Right renal pelvis (tissue), 4 donors: ENCODE measurements at regions not wholly inside any gene's neighbourhood (a gene's known extent, or its start where the extent isn't known, plus 50 kb on each side); places are given as distances from the start of the nearest gene placed in this dataset.

ENCODE experiments used
- DNase-seq, 4 donors: peaks; one replicate each; pipeline ENCODE4 v3.0.0-alpha.2; 2013; ENCODE audit warnings: low read depth in 4 of 4, low spot score in 3 of 4, missing footprints in 1 of 4

GRCh38 chr18:65567372-65567771 lies 183.4 kb upstream of the CDH7 start:
- peak in 3 of 4 donors; percentile 3 to 15 (median 3) for DNase-seq

- DNase-seq = no peak
Measured at GRCh38 chr18:65548316-65548715, 202.5 kb upstream of the CDH7 start.

- no peak for DNase-seq
Measured at GRCh38 chr18:65547046-65547445, 203.8 kb upstream of the CDH7 start.

- no peak for DNase-seq
Measured at GRCh38 chr18:65544701-65545100, 206.1 kb upstream of the CDH7 start.

DNA sequence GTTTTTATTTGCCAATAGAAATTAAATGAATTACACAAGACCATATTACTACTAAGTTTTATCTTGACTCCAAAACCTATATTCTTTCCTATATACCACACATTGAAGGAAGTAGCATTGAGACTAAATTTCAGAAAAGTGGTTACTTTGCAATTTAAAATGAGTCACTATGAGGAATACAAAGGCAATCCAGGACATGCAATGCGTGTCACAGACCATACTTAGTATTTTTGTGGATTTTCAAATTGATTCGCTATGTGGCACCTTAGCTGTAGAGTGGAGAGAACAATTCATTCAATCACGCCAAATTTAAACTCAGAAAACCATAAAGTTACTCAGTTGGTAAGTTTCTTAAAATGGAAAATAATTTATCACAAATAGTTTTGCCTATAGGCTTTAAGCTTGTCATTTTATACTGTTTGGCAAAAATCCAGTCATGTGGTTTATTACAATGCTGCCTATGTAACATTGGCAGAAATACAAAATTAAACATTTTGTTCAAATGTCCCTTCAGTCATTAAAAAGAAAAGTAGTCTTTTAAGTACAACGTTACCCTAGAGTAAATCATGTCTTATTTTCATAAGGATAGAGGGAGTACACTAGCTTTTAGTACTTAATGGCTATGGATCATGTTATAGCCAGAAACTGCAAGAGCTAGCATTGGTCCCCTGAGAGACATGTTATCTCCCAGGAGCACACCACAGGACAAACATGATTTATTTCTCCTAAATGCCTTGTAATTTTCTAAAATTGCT lies 222.8 kb upstream of the CDH7 start:
- peak in 3 of 4 donors; percentile 20 to 45 (median 36) for DNase-seq

DNA sequence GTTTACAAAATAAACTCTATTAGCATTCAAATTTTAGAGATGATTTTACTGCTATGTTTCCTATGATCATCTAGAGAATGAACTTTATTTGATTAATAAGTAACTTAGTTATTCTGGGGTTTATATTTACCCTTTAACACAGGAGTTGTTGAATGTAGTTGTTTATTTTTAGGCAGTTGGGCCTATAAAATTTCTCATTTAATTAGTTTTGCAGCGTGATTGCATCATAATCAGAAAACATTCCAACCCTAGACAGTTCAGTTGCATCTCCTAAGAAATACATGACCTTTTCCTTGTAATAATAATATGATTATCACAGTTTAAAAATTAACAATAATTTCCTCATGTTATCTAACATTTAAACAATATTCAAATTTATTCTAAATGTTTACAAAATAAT lies 224.7 kb upstream of the CDH7 start:
- no peak for DNase-seq

DNA sequence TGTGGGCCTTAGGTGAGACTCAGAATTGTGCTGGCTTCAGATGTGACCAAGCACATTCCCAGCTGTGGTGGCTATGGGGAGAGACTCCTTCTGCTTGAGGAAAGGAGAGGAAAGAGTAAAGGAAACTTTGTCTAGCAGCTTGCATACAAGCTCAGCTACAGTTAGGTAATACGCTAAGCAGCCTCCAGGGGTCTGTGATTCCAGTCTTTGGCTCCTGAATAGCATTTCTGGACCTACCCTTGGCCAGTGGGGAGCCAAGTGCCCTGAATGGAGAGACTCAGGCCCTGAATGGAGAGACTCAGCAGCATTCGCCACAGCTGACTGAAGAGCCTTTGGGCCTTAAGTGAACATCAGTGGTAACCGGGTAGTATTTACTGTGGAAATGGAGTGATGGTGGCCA lies 227.4 kb upstream of the CDH7 start:
- no peak for DNase-seq

- DNase-seq = no peak
Measured at GRCh38 chr18:65522907-65523306, 227.9 kb upstream of the CDH7 start.

DNA sequence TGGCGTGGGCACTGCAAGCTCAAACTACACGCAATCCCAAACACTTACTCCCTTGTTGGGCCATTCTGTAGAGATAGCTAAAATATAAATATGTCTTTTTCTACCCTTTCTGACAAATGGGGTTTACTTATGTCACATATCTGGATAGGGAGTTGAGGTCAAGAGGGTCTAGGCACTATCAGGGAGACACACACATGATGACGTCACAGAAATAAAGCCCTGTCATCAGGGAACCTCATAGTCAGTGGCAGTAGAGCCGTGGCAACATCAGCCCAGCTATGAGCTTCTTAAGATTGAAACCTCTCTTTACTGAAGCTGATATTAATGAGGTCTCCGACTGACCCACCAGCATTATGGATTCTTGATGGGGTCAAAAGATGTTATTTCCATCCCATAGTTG lies 234.6 kb upstream of the CDH7 start:
- DNase-seq = no peak

GRCh38 chr18:65498605-65499004 lies 252.2 kb upstream of the CDH7 start:
- DNase-seq = no peak

GRCh38 chr18:65487569-65487968 lies 263.2 kb upstream of the CDH7 start:
- no peak for DNase-seq

DNA sequence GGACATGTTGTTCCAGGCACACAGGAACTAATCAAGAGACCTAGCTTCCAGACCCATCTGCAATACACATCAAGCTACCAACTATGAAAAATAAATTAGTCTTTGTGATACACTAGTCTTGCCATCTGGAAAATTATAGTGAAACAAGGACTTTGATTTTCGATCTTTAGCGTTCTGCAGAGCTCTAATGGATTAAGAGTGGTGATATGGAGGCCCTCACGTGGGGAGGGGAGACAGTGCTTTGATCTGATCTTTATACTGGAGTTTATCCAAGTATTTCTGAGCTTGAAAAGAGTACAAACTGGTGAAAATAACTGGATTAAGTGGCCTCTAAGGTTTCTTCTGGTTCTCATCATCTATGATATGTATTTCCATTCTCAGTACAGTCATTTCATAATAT lies 273.4 kb upstream of the CDH7 start:
- DNase-seq = no peak

- DNase-seq = no peak
Measured at GRCh38 chr18:65468881-65469280, 281.9 kb upstream of the CDH7 start.

- no peak for DNase-seq
Measured at GRCh38 chr18:65464361-65464760, 286.5 kb upstream of the CDH7 start.

- no peak for DNase-seq
Measured at GRCh38 chr18:65459741-65460140, 291.1 kb upstream of the CDH7 start.

GRCh38 chr18:65458871-65459270 lies 291.9 kb upstream of the CDH7 start:
- no peak for DNase-seq

DNA sequence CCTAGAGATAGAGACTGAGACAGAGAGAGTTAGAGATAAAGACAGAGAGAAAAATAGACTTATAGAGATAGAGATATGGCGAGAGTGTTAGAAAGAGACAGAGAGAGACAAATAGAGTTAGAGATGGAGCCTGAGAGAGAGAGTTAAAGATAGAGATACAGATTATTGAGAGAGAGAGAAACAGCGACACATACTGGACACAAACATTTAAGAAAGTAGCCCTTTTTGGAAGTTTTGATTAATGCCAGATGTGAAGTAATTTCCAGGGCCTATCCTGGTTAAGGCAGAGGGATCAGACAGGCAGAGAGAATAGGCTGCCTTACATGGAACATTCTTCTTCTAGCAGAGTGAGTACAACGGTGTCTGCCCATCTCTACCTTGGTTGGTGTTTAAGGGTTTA lies 311.6 kb upstream of the CDH7 start:
- DNase-seq = no peak

- DNase-seq = no peak
Measured at GRCh38 chr18:65436430-65436829, 314.4 kb upstream of the CDH7 start.

- DNase-seq = no peak
Measured at GRCh38 chr18:65435534-65435933, 315.3 kb upstream of the CDH7 start.

DNA sequence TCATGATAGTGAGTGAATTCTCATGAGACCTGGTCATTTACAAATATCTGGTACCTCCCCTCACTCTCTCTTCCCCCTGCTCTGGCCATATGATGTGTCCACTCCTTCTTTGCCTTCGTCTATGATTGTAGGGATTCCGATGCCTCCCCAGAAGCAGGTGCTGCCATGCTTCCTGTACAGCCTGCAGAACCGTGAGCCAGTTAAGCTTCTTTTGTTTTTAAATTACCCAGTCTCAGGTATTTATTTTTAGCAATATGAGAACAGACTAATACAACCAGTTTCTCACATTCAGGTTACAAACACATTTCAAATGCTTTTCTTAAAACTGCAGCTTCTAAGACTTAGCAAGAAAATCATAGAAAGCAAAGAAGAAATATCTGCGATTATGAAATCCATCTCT lies 321.2 kb upstream of the CDH7 start:
- DNase-seq = no peak

GRCh38 chr18:65425366-65425765 lies 325.4 kb upstream of the CDH7 start:
- no peak for DNase-seq

GRCh38 chr18:65423776-65424175 lies 327.0 kb upstream of the CDH7 start:
- DNase-seq = no peak

GRCh38 chr18:65422544-65423136 lies 328.2 kb upstream of the CDH7 start:
- no peak for DNase-seq
